Neutrophil (primary cell): ENCODE measurements at regions not wholly inside any gene's neighbourhood (a gene's known extent, or its start where the extent isn't known, plus 50 kb on each side); places are given as distances from the start of the nearest gene placed in this dataset.

Experiments
- H3K27ac ChIP-seq: fragments of 200-600 bp; sonication (generic); 2 replicates; pipeline ENCODE4 v1.5.1; 2016; ENCODE audit warnings: mild to moderate bottlenecking, moderate library complexity
- H3K27me3 ChIP-seq: fragments of 200-600 bp; sonication (generic); 2 replicates; pipeline ENCODE4 v1.6.0; 2016; ENCODE audit warnings: mild to moderate bottlenecking
- H3K36me3 ChIP-seq: fragments of 200-600 bp; sonication (generic); 2 replicates; pipeline ENCODE4 v1.5.1; 2017
- H3K4me1 ChIP-seq, 2 experiments: fragments of 200-600 bp in 1 of 2; sonication (generic) in 1 of 2; 1 replicate in 1 of 2; 2 replicates in 1 of 2; pipeline versions ENCODE4 v1.5.1 to v1.6.1; 2013 to 2016; ENCODE audit warnings: low read depth in 1 of 2, low read length in 1 of 2, mild to moderate bottlenecking in 1 of 2, moderate library complexity in 1 of 2; ENCODE audit not compliant: control insufficient read depth in 1 of 2, insufficient read depth in 1 of 2
- H3K4me3 ChIP-seq, 2 experiments: fragments of 200-600 bp in 1 of 2; sonication (generic) in 1 of 2; 1 replicate in 1 of 2; 2 replicates in 1 of 2; pipeline ENCODE4 v1.5.1; 2013 to 2016; ENCODE audit warnings: low read depth in 1 of 2, low read length in 1 of 2, mild to moderate bottlenecking in 1 of 2, moderate library complexity in 1 of 2
- H3K9me3 ChIP-seq: fragments of 200-600 bp; sonication (generic); 2 replicates; pipeline ENCODE4 v1.5.1; 2016
- TF ChIP-seq, protein P1 (sequence below): fragments of 200-600 bp; sonication (generic); IDR thresholded peaks from 2 replicates; pipeline ENCODE4 v1.5.1; 2016; ENCODE audit warnings: antibody characterized with exemption

- Histone ChIP-seq H3K4me3 (no peak overlapping the region), H3K27me3 (no peaks in the 10 kb centered on the region), H3K27ac (no peak overlapping the region), H3K4me1 (no peaks in the 10 kb centered on the region), H3K36me3 (no peaks in the 10 kb centered on the region), H3K9me3 (no peaks in the 10 kb centered on the region)
- TF ChIP-seq, protein P1, sequence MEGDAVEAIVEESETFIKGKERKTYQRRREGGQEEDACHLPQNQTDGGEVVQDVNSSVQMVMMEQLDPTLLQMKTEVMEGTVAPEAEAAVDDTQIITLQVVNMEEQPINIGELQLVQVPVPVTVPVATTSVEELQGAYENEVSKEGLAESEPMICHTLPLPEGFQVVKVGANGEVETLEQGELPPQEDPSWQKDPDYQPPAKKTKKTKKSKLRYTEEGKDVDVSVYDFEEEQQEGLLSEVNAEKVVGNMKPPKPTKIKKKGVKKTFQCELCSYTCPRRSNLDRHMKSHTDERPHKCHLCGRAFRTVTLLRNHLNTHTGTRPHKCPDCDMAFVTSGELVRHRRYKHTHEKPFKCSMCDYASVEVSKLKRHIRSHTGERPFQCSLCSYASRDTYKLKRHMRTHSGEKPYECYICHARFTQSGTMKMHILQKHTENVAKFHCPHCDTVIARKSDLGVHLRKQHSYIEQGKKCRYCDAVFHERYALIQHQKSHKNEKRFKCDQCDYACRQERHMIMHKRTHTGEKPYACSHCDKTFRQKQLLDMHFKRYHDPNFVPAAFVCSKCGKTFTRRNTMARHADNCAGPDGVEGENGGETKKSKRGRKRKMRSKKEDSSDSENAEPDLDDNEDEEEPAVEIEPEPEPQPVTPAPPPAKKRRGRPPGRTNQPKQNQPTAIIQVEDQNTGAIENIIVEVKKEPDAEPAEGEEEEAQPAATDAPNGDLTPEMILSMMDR: no peak
These were observed 472.0 kb downstream of the ACTL7B start for GRCh38 chr9:108383796-108384195.

- Histone ChIP-seq H3K9me3 (no peaks in the 10 kb centered on the region), H3K4me3 (no peak overlapping the region), H3K27me3 (no peaks in the 10 kb centered on the region), H3K36me3 (no peaks in the 10 kb centered on the region), H3K27ac (no peak overlapping the region), H3K4me1 (no peaks in the 10 kb centered on the region)
- TF ChIP-seq, protein P1: no peak
These were observed 473.5 kb downstream of the ACTL7B start for GRCh38 chr9:108382310-108382709.

GRCh38 chr9:108377881-108378280, 477.9 kb downstream of the ACTL7B start:
- H3K27me3 ChIP-seq: no peaks in the 10 kb centered on the region
- H3K9me3 ChIP-seq: no peaks in the 10 kb centered on the region
- H3K4me3 ChIP-seq: no peak overlapping the region
- H3K4me1 ChIP-seq: no peaks in the 10 kb centered on the region
- no peak overlapping the region for H3K27ac ChIP-seq
- TF ChIP-seq, protein P1: no peak
- no peaks in the 10 kb centered on the region for H3K36me3 ChIP-seq

GRCh38 chr9:108377382-108377781, 478.4 kb downstream of the ACTL7B start:
- H3K36me3 ChIP-seq: no peaks in the 10 kb centered on the region
- no peaks in the 10 kb centered on the region for H3K9me3 ChIP-seq
- TF ChIP-seq, protein P1: no peak
- no peaks in the 10 kb centered on the region for H3K27me3 ChIP-seq
- H3K4me3 ChIP-seq: no peak overlapping the region
- no peaks in the 10 kb centered on the region for H3K4me1 ChIP-seq
- H3K27ac ChIP-seq: no peak overlapping the region

- Histone ChIP-seq H3K4me1 (no peaks in the 10 kb centered on the region), H3K4me3 (no peak overlapping the region), H3K27me3 (no peaks in the 10 kb centered on the region), H3K27ac (no peak overlapping the region), H3K9me3 (no peaks in the 10 kb centered on the region), H3K36me3 (no peaks in the 10 kb centered on the region)
- TF ChIP-seq, protein P1: no peak
These were observed 479.6 kb downstream of the ACTL7B start for GRCh38 chr9:108376140-108376539.

DNA sequence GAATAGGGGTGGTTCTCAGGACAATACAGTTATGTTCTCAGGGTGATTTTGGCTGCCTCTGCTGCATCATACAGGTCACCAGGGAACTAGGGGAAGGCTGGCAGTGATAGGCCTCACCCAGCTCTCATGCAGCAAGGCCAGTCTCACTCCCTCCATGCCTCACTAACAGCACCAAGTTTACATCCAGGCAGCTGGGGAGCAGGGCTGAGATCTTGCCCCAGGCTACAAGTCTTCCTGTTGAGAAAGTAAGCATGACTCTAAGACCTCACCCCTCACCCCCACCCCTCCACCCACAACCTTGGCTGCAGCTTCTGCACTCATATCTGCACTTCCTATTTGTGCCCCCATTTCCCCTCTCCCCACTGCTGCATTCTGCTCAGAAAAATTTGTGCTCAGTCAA, 481.2 kb downstream of the ACTL7B start:
- Histone ChIP-seq H3K36me3 (no peaks in the 10 kb centered on the region), H3K4me1 (no peaks in the 10 kb centered on the region), H3K27me3 (no peaks in the 10 kb centered on the region), H3K4me3 (no peak overlapping the region), H3K27ac (no peak overlapping the region), H3K9me3 (no peaks in the 10 kb centered on the region)
- TF ChIP-seq, protein P1: no peak
